H1 (cell line): ENCODE measurements at regions not wholly inside any gene's neighbourhood (a gene's known extent, or its start where the extent isn't known, plus 50 kb on each side); places are given as distances from the start of the nearest gene placed in this dataset.
A peak's percentile ranks its signal among the peaks of the same experiment; 100 is the strongest.

Source experiments
- CTCF ChIA-PET: fragments of 300-600 bp; sonication (Branson Sonifier 250); formaldehyde crosslinking; loops from one replicate; lab custom pipeline; 2021; ENCODE audit not compliant: partially characterized antibody; lab: Charles Lee
- POLR2A ChIA-PET: fragments of 300-600 bp; sonication (Branson Sonifier 250); formaldehyde crosslinking; loops from one replicate; lab custom pipeline; 2021; ENCODE audit warnings: inconsistent platforms; ENCODE audit not compliant: partially characterized antibody; lab: Charles Lee
- DNase-seq, 2 experiments: peaks; one replicate each; pipeline versions ENCODE4 v3.0.0 to v3.0.0-alpha.2; 2010 to 2022; ENCODE audit warnings: low spot score in 2 of 2, low read depth in 1 of 2, mixed read lengths in 1 of 2
- FAIRE-seq: peaks from 2 replicates; lab custom pipeline; 2011; peaks lifted over from hg19 to GRCh38; lab: Jason Lieb, UNC
- H2AFZ ChIP-seq: 2 replicates; pipeline ENCODE4 v1.8.1; 2012; ENCODE audit warnings: low read length, inconsistent platforms
- H2AK5ac ChIP-seq: 2 replicates; pipeline ENCODE4 v1.6.1; 2013; ENCODE audit warnings: low read depth, low read length
- H2BK120ac ChIP-seq: replicated peaks from 2 replicates; pipeline ENCODE3; 2013; ENCODE audit warnings: low read depth, low read length, inconsistent platforms
- H2BK12ac ChIP-seq: 2 replicates; pipeline ENCODE4 v1.6.1; 2013; ENCODE audit warnings: low read depth, low read length
- H2BK15ac ChIP-seq: 2 replicates; pipeline ENCODE4 v1.6.1; 2013; ENCODE audit warnings: low read length
- H2BK20ac ChIP-seq: 2 replicates; pipeline ENCODE4 v1.6.1; 2013; ENCODE audit warnings: low read length
- H2BK5ac ChIP-seq: 2 replicates; pipeline ENCODE4 v1.6.1; 2013; ENCODE audit warnings: low read depth, low read length
- H3K14ac ChIP-seq: 2 replicates; pipeline ENCODE4 v1.6.1; 2013; ENCODE audit warnings: inconsistent platforms; ENCODE audit not compliant: insufficient read length
- H3K18ac ChIP-seq: 2 replicates; pipeline ENCODE4 v1.6.1; 2013; ENCODE audit warnings: low read length; ENCODE audit errors: extremely low read depth
- H3K23ac ChIP-seq: 2 replicates; pipeline ENCODE4 v1.6.1; 2013; ENCODE audit warnings: inconsistent platforms; ENCODE audit not compliant: insufficient read length
- H3K23me2 ChIP-seq: 2 replicates; pipeline ENCODE4 v1.6.1; 2013; ENCODE audit warnings: low read depth, low read length
- H3K27ac ChIP-seq: 2 replicates; pipeline ENCODE4 v1.6.1; 2011; ENCODE audit warnings: low read depth, low read length, inconsistent platforms
- H3K27me3 ChIP-seq, 4 experiments: replicated peaks in 1 of 4; 1 replicate in 1 of 4; 2 replicates in 3 of 4; pipeline versions ENCODE4 v1.6.1 to v1.8.1; 2011 to 2013; ENCODE audit warnings: low read length in 3 of 4, mild to moderate bottlenecking in 3 of 4, inconsistent platforms in 2 of 4, mixed read lengths in 2 of 4, moderate library complexity in 1 of 4; ENCODE audit not compliant: control insufficient read depth in 3 of 4, insufficient read depth in 3 of 4; ENCODE audit errors: extremely low read depth in 1 of 4
- H3K36me3 ChIP-seq, 4 experiments: 2 replicates each; pipeline versions ENCODE4 v1.6.1 to v1.8.1; 2011 to 2013; ENCODE audit warnings: mild to moderate bottlenecking in 4 of 4, low read length in 3 of 4, moderate library complexity in 2 of 4, control low read depth in 1 of 4, inconsistent platforms in 1 of 4; ENCODE audit not compliant: insufficient read depth in 4 of 4, control insufficient read depth in 2 of 4
- H3K4ac ChIP-seq: replicated peaks from 2 replicates; pipeline ENCODE3; 2013; ENCODE audit warnings: low read length, low read depth, mixed read lengths, inconsistent platforms; ENCODE audit not compliant: insufficient read length
- H3K4me1 ChIP-seq, 4 experiments: replicated peaks in 1 of 4; 1 replicate in 1 of 4; 2 replicates in 3 of 4; pipeline versions ENCODE4 v1.6.1 to v1.8.1; 2011 to 2013; ENCODE audit warnings: low read length in 3 of 4, inconsistent platforms in 2 of 4, mixed read lengths in 1 of 4; ENCODE audit not compliant: insufficient read depth in 4 of 4, control insufficient read depth in 3 of 4
- H3K4me2 ChIP-seq, 2 experiments: 2 replicates each; pipeline versions ENCODE4 v1.6.1 to v1.8.1; 2011 to 2013; ENCODE audit warnings: low read depth in 2 of 2, low read length in 2 of 2, control low read depth in 1 of 2, inconsistent platforms in 1 of 2, mild to moderate bottlenecking in 1 of 2; ENCODE audit not compliant: insufficient read depth in 1 of 2
- H3K4me3 ChIP-seq, 4 experiments: fragments of 200-600, 300-600 bp in 1 of 4; sonication (generic), shearing (Covaris generic), sonication (Bioruptor Twin) in 1 of 4; 2 replicates each; pipeline versions ENCODE4 v1.5.1 to v1.8.1; 2011 to 2016; ENCODE audit warnings: low read length in 4 of 4, low read depth in 3 of 4, control low read depth in 2 of 4, inconsistent platforms in 2 of 4, mild to moderate bottlenecking in 2 of 4, mixed read lengths in 1 of 4, moderate library complexity in 1 of 4; ENCODE audit not compliant: insufficient read depth in 2 of 4; ENCODE audit errors: extremely low read depth in 1 of 4
- H3K56ac ChIP-seq: replicated peaks from 2 replicates; pipeline ENCODE3; 2013; ENCODE audit warnings: low read depth, mild to moderate bottlenecking, mixed read lengths, low read length, inconsistent platforms; ENCODE audit not compliant: insufficient read length
- H3K79me1 ChIP-seq: 2 replicates; pipeline ENCODE4 v1.6.1; 2013; ENCODE audit warnings: low read depth, low read length, control low read depth
- H3K79me2 ChIP-seq, 2 experiments: 2 replicates each; pipeline versions ENCODE4 v1.6.1 to v1.8.1; 2012 to 2013; ENCODE audit warnings: low read length in 2 of 2, mild to moderate bottlenecking in 2 of 2, inconsistent platforms in 1 of 2; ENCODE audit not compliant: insufficient read depth in 2 of 2, control insufficient read depth in 1 of 2
- H3K9ac ChIP-seq, 4 experiments: replicated peaks in 1 of 4; 1 replicate in 1 of 4; 2 replicates in 3 of 4; pipeline versions ENCODE4 v1.6.1 to v1.8.1; 2011 to 2013; ENCODE audit warnings: low read depth in 3 of 4, low read length in 3 of 4, control low read depth in 2 of 4, mild to moderate bottlenecking in 2 of 4, moderate library complexity in 2 of 4, inconsistent platforms in 1 of 4; ENCODE audit errors: extremely low read depth in 1 of 4
- H3K9me3 ChIP-seq, 2 experiments: 2 replicates each; pipeline versions ENCODE4 v1.6.1 to v1.8.1; 2012 to 2013; ENCODE audit warnings: mild to moderate bottlenecking in 2 of 2, moderate library complexity in 2 of 2, control low read depth in 1 of 2, inconsistent platforms in 1 of 2, low read depth in 1 of 2, low read length in 1 of 2, mixed read lengths in 1 of 2; ENCODE audit not compliant: insufficient read depth in 2 of 2
- H4K20me1 ChIP-seq, 2 experiments: replicated peaks in 1 of 2; 2 replicates each; pipeline versions ENCODE3 to v1.8.1; 2011 to 2013; ENCODE audit warnings: inconsistent platforms in 2 of 2, low read length in 2 of 2, mild to moderate bottlenecking in 1 of 2; ENCODE audit not compliant: insufficient read depth in 2 of 2, control insufficient read depth in 1 of 2
- H4K5ac ChIP-seq: 2 replicates; pipeline ENCODE4 v1.6.1; 2013; ENCODE audit warnings: low read length, low read depth, mixed read lengths, inconsistent platforms; ENCODE audit not compliant: insufficient read length
- H4K8ac ChIP-seq: 2 replicates; pipeline ENCODE4 v1.8.0; 2013; ENCODE audit warnings: mild to moderate bottlenecking, moderate library complexity, low read length, inconsistent platforms; ENCODE audit not compliant: insufficient read depth; ENCODE audit errors: extremely low read depth
- H4K91ac ChIP-seq: replicated peaks from 2 replicates; pipeline ENCODE3; 2013; ENCODE audit warnings: low read length, mixed read lengths, inconsistent platforms; ENCODE audit not compliant: insufficient read length
- SUZ12 ChIP-seq: fragments of 200-600 bp; sonication (generic); IDR thresholded peaks from 2 replicates; pipeline ENCODE4 v1.6.1; 2012; ENCODE audit warnings: mild to moderate bottlenecking, inconsistent platforms, low read length, moderate library complexity, mixed read lengths
- YY1 ChIP-seq: IDR thresholded peaks from 2 replicates; pipeline ENCODE4 v1.6.1; 2011; ENCODE audit warnings: low read depth, mild to moderate bottlenecking, low read length
- WGBS, 2 experiments: shearing (Covaris generic) in 1 of 2; methylation state at CpG; one replicate each; pipeline versions ENCODE4 v1.1.6 to v1.1.7; 2013 to 2015; ENCODE audit warnings: low lambda C conversion rate in 2 of 2, mixed read lengths in 2 of 2, inconsistent platforms in 1 of 2, low coverage in 1 of 2, missing lambda C conversion rate in 1 of 2; ENCODE audit not compliant: insufficient replicate concordance in 2 of 2, insufficient coverage in 1 of 2, insufficient read length in 1 of 2; ENCODE audit errors: extremely low coverage in 1 of 2, missing lambda C conversion rate in 1 of 2; 5-methylcytosine and 5-hydroxymethylcytosine counted together

GRCh38 chr20:51335329-51335841, 207.1 kb downstream of the NFATC2 start:
- Histone ChIP-seq H4K8ac (no peak overlapping the region), H2BK15ac (no peak overlapping the region), H3K9ac (no peak overlapping the region), H3K18ac (no peak overlapping the region), H3K36me3 (no peaks in the 10 kb centered on the region), H4K91ac (no peak overlapping the region), H3K4me3 (no peak overlapping the region), H2BK5ac (no peak overlapping the region), H3K9me3 (no peaks in the 10 kb centered on the region), H3K4me2 (no peak overlapping the region), H3K14ac (no peak overlapping the region), H2AK5ac (no peak overlapping the region), H3K23ac (no peak overlapping the region), H4K5ac (no peak overlapping the region), H2AFZ (no peak overlapping the region), H2BK120ac (no peak overlapping the region), H3K27me3 (no peaks in the 10 kb centered on the region), H3K4me1 (no peaks in the 10 kb centered on the region), H3K79me1 (no peaks in the 10 kb centered on the region), H3K27ac (no peak overlapping the region), H3K23me2 (no peaks in the 10 kb centered on the region), H3K4ac (no peak overlapping the region), H3K79me2 (no peaks in the 10 kb centered on the region), H2BK20ac (no peak overlapping the region), H2BK12ac (no peak overlapping the region), H3K56ac (no peak overlapping the region), H4K20me1 (no peaks in the 10 kb centered on the region)
- DNase-seq (no peak), FAIRE-seq (no peak)
- CTCF ChIA-PET, result interaction anchor here (0.9 to 4.3 kb wide), 3 partner anchors 11 to 348 kb away, joined by 4 to 20 read pairs (median 9); no protein-coding TSS in a partner anchor
- no peak for TF ChIP-seq SUZ12
- 0 out of 2 replicates have a peak, but pooled peaks have one; percentile 10 for TF ChIP-seq YY1
- POLR2A ChIA-PET, result no interaction called here
- 89% methylated on average over 8 of the region's 8 CpGs; no CpG with 5 or more reads in 1 of the 2 experiments for WGBS, 2 experiments
